ENCODE measurements at regions not wholly inside any gene's neighbourhood (a gene's known extent, or its start where the extent isn't known, plus 50 kb on each side); places are given as distances from the start of the nearest gene placed in this dataset.
A peak's percentile ranks its signal among the peaks of the same experiment; 100 is the strongest.

GRCh38 chr13:62643007-62643483, 1227.4 kb upstream of the PCDH20 start:
- Histone ChIP-seq H3K4me1 (ENCODE audit: control insufficient read depth in 1 of 2, insufficient read depth in 2 of 2, low read length in 2 of 2) (peaks cover 10 to 27% of the 10 kb centered on the region in 2 experiments), H3K27me3 (ENCODE audit: insufficient read depth, low read length) (no peaks in the 10 kb centered on the region), H2AFZ (ENCODE audit: low read depth, low read length, poor library complexity, severe bottlenecking) (peak overlapping the region; percentile 92), H3K4me3 (replicated peaks in 1 of 2; ENCODE audit: low read depth in 1 of 2, low read length in 2 of 2) (no peak overlapping the region), H3K9me2 (ENCODE audit: insufficient read depth) (no peaks in the 10 kb centered on the region), H3K4me2 (ENCODE audit: low read length) (peak overlapping the region; percentile 55), H3K9ac (ENCODE audit: low read length) (no peak overlapping the region), H4K20me1 (ENCODE audit: insufficient read depth) (no peaks in the 10 kb centered on the region), H3K9me3 (ENCODE audit: control insufficient read depth in 1 of 2, insufficient read depth in 1 of 2, low read depth in 1 of 2, low read length in 2 of 2) (peaks cover 0 to 7% of the 10 kb centered on the region in 2 experiments; a peak in 1 of 4 replicates), H3K27ac (ENCODE audit: low read depth, low read length) (peak overlapping the region; percentile 61; the same call in 1 of the 2 replicates), H3K79me2 (ENCODE audit: insufficient read depth, low read length) (no peaks in the 10 kb centered on the region), H3K36me3 (ENCODE audit: control insufficient read depth in 1 of 2, insufficient read depth in 2 of 2, low read length in 2 of 2) (peaks cover 0 to 29% of the 10 kb centered on the region in 2 experiments; a peak in 2 of 4 replicates)
- DNase-seq (ENCODE audit: low read depth, low spot score), result peak; percentile 98
- ChIA-PET RAD21 (ENCODE audit: low non-redundant PET in 1 of 2, low total read pairs in 2 of 2, uncharacterized antibody in 2 of 2, unreplicated experiment in 2 of 2) (no interaction called here), POLR2A (interaction anchor here (0.6 kb wide), 1 partner anchor 314 kb away, joined by 3 read pairs; no protein-coding TSS in a partner anchor), CTCF (no interaction called here)
- intact Hi-C loops (cut with micrococcal nuclease), result no loop called here
- BruUV-seq (replicated peaks), result no TSS peak
- peak; percentile 93 for ATAC-seq
- TF ChIP-seq ZBTB33 (IDR thresholded peaks at IDR 0.05; ENCODE audit: extremely low read depth, insufficient replicate concordance, low read length), result peak; percentile 73
- TF ChIP-seq EGR1 (IDR thresholded peaks at IDR 0.05; ENCODE audit: low read depth), result no peak
- TF ChIP-seq JUND (IDR thresholded peaks at IDR 0.05), result peak; percentile 100
- no peak for TF ChIP-seq ELF1 (IDR thresholded peaks at IDR 0.05; ENCODE audit: borderline replicate concordance, low read depth)
- no peak for TF ChIP-seq YY1 (IDR thresholded peaks at IDR 0.05; ENCODE audit: extremely low read depth, insufficient replicate concordance, low read depth, low read length)
- TF ChIP-seq SP1 (IDR thresholded peaks at IDR 0.05; ENCODE audit: low read depth), result peak; percentile 98
- TF ChIP-seq CEBPB (IDR thresholded peaks at IDR 0.05; ENCODE audit: low read depth), result peak; percentile 84
- TF ChIP-seq CTCF (IDR thresholded peaks at IDR 0.05 in 2 of 3, conservative IDR thresholded peaks at IDR 0.05 in 1 of 3; ENCODE audit: borderline replicate concordance in 1 of 3, insufficient read depth in 1 of 3, low read depth in 2 of 3, low read length in 2 of 3), result no peak
- TF ChIP-seq ZFX (IDR thresholded peaks at IDR 0.05), result no peak
- TF ChIP-seq CBX3 (IDR thresholded peaks at IDR 0.05; ENCODE audit: low read depth), result peak; percentile 99
- TF ChIP-seq EZH2 (IDR thresholded peaks at IDR 0.05), result no peak
- TF ChIP-seq SRF (IDR thresholded peaks at IDR 0.05; ENCODE audit: low read depth), result peak; percentile 91
- no peak for TF ChIP-seq POLR2A (IDR thresholded peaks at IDR 0.05; ENCODE audit: borderline replicate concordance, extremely low read depth, insufficient read depth, insufficient read length)
- peak; percentile 62 for TF ChIP-seq POLR2AphosphoS5 (IDR thresholded peaks at IDR 0.05; ENCODE audit: low read depth, low read length)
- TF ChIP-seq MAX (IDR thresholded peaks at IDR 0.05), result peak; percentile 80
- TF ChIP-seq RAD21 (IDR thresholded peaks at IDR 0.05; ENCODE audit: low read depth), result peak; percentile 28; the same call in 1 of the 2 replicates
- TF ChIP-seq REST (IDR thresholded peaks at IDR 0.05; ENCODE audit: low read depth), result no peak
- no peak for TF ChIP-seq EZH2phosphoT487 (IDR thresholded peaks at IDR 0.05; ENCODE audit: borderline replicate concordance)
- TF ChIP-seq ATF3 (IDR thresholded peaks at IDR 0.05), result peak; percentile 86
- peak; percentile 100 for TF ChIP-seq FOSL1 (IDR thresholded peaks at IDR 0.05; ENCODE audit: low read depth)
- no peak for TF ChIP-seq TCF7L2 (IDR thresholded peaks at IDR 0.05; ENCODE audit: borderline replicate concordance, extremely low read depth, insufficient read depth, insufficient read length)

All from HCT116 (cell line).